Colonic mucosa (tissue), 4 donors: ENCODE measurements at regions not wholly inside any gene's neighbourhood (a gene's known extent, or its start where the extent isn't known, plus 50 kb on each side); places are given as distances from the start of the nearest gene placed in this dataset.

Experiments
- DNase-seq: peaks from one replicate; pipeline ENCODE4 v3.0.0-alpha.2; 2020
- H3K27ac ChIP-seq: fragments of 200-600 bp; one replicate; pipeline ENCODE4 v1.8.0; 2021
- H3K27me3 ChIP-seq: fragments of 200-600 bp; one replicate; pipeline ENCODE4 v1.8.0; 2021
- H3K36me3 ChIP-seq: fragments of 200-600 bp; one replicate; pipeline ENCODE4 v1.8.0; 2021
- H3K4me1 ChIP-seq: fragments of 200-600 bp; one replicate; pipeline ENCODE4 v1.8.0; 2021; ENCODE audit warnings: mild to moderate bottlenecking
- H3K4me3 ChIP-seq: fragments of 200-600 bp; one replicate; pipeline ENCODE4 v1.8.0; 2021
- H3K9ac ChIP-seq, 2 donors: one replicate each; pipeline ENCODE4 v1.7.0; 2013; ENCODE audit warnings: control low read depth in 2 of 2, low read depth in 2 of 2, low read length in 2 of 2
- H3K9me3 ChIP-seq: fragments of 200-600 bp; one replicate; pipeline ENCODE4 v1.8.0; 2021
- CTCF ChIP-seq: fragments of 200-600 bp; IDR thresholded peaks from one replicate; pipeline ENCODE4 v1.8.0; 2022; ENCODE audit warnings: antibody characterized with exemption, mild to moderate bottlenecking
- intact Hi-C: fragments of 100-400 bp; cut with DNase I; formaldehyde crosslinking; loops from one replicate; pipeline ENCODE4 v1.14.1; 2022
- donor health status: healthy.
- donor health status: DM: no; HTN: no; CAD: no.
- donor health status: DM: no; HTN: no; CAD: no.

GRCh38 chr2:74046441-74046840 lies 61.7 kb downstream of the TET3 start:
- H3K9me3 ChIP-seq, result no peaks in the 10 kb centered on the region
- intact Hi-C loops, result no loop called here
- H3K27ac ChIP-seq, result no peak overlapping the region
- no peak overlapping the region for H3K4me3 ChIP-seq
- TF ChIP-seq CTCF, result no peak
- no peaks in the 10 kb centered on the region for H3K4me1 ChIP-seq
- no peaks in the 10 kb centered on the region for H3K27me3 ChIP-seq
- no peak overlapping the region for H3K9ac ChIP-seq
- H3K36me3 ChIP-seq, result no peaks in the 10 kb centered on the region
- no peak for DNase-seq

- Histone ChIP-seq H3K9ac (no peak overlapping the region), H3K27ac (no peak overlapping the region), H3K4me1 (no peaks in the 10 kb centered on the region), H3K27me3 (no peaks in the 10 kb centered on the region), H3K9me3 (no peaks in the 10 kb centered on the region), H3K36me3 (no peaks in the 10 kb centered on the region), H3K4me3 (no peak overlapping the region)
- TF ChIP-seq CTCF, result no peak
- intact Hi-C loops, result no loop called here
- DNase-seq, result no peak
Observed at GRCh38 chr2:74047152-74047551, 62.4 kb downstream of the TET3 start.

- no peak overlapping the region for H3K4me3 ChIP-seq
- H3K27ac ChIP-seq, result no peak overlapping the region
- no peak for TF ChIP-seq CTCF
- no peak overlapping the region for H3K9ac ChIP-seq
- no peaks in the 10 kb centered on the region for H3K4me1 ChIP-seq
- no peaks in the 10 kb centered on the region for H3K36me3 ChIP-seq
- no peak for DNase-seq
- intact Hi-C loops, result no loop called here
- no peaks in the 10 kb centered on the region for H3K27me3 ChIP-seq
- no peaks in the 10 kb centered on the region for H3K9me3 ChIP-seq
Observed at GRCh38 chr2:74048147-74048546, 63.4 kb downstream of the TET3 start.

- Histone ChIP-seq H3K27ac (no peak overlapping the region), H3K9ac (no peak overlapping the region)
Observed at GRCh38 chr2:74048843-74049519, 64.3 kb downstream of the TET3 start.

GRCh38 chr2:74050151-74050550 lies 65.4 kb downstream of the TET3 start:
- intact Hi-C loops, result no loop called here
- no peak overlapping the region for H3K27ac ChIP-seq
- DNase-seq, result no peak
- H3K36me3 ChIP-seq, result no peaks in the 10 kb centered on the region
- no peaks in the 10 kb centered on the region for H3K4me1 ChIP-seq
- H3K4me3 ChIP-seq, result no peak overlapping the region
- TF ChIP-seq CTCF, result no peak
- no peaks in the 10 kb centered on the region for H3K27me3 ChIP-seq
- H3K9me3 ChIP-seq, result no peaks in the 10 kb centered on the region
- no peak overlapping the region for H3K9ac ChIP-seq

More at GRCh38 chr2:74048843-74049519, 64.3 kb downstream of the TET3 start:
- DNase-seq, result no peak
- no peak overlapping the region for H3K4me3 ChIP-seq
- TF ChIP-seq CTCF, result no peak
- no peaks in the 10 kb centered on the region for H3K36me3 ChIP-seq
- intact Hi-C loops, result no loop called here
- no peaks in the 10 kb centered on the region for H3K27me3 ChIP-seq
- H3K4me1 ChIP-seq, result no peaks in the 10 kb centered on the region
- H3K9me3 ChIP-seq, result no peaks in the 10 kb centered on the region
